ENCODE measurements at regions not wholly inside any gene's neighbourhood (a gene's known extent, or its start where the extent isn't known, plus 50 kb on each side); places are given as distances from the start of the nearest gene placed in this dataset.

GRCh38 chr19:16016226-16017137 is 59.8 kb upstream of the TPM4 start:
- Mint-ChIP-seq H3K27ac (no peak overlapping the region), H3K9me3 (no peaks in the 10 kb centered on the region), H3K27me3 (peaks cover 0 to 12% of the 10 kb centered on the region in 2 donors), H3K36me3 (ENCODE audit: insufficient read depth) (no peaks in the 10 kb centered on the region), H3K4me1 (ENCODE audit: low read depth in 2 of 2) (no peaks in the 10 kb centered on the region), H3K4me3 (no peak overlapping the region)
- no peak for DNase-seq
- ATAC-seq (replicated peaks), result no peak

- no peak for ATAC-seq (replicated peaks)
- no peak for DNase-seq
- H3K4me3 Mint-ChIP-seq, result no peak overlapping the region
- H3K4me1 Mint-ChIP-seq (ENCODE audit: low read depth in 2 of 2), result no peaks in the 10 kb centered on the region
- no peaks in the 10 kb centered on the region for H3K36me3 Mint-ChIP-seq (ENCODE audit: insufficient read depth)
- H3K27me3 Mint-ChIP-seq, result peaks cover 0 to 12% of the 10 kb centered on the region in 2 donors
- no peaks in the 10 kb centered on the region for H3K9me3 Mint-ChIP-seq
- no peak overlapping the region for H3K27ac Mint-ChIP-seq
Measured at GRCh38 chr19:16017138-16017490, 59.2 kb upstream of the TPM4 start.

- H3K4me1 Mint-ChIP-seq (ENCODE audit: low read depth in 2 of 2), result no peaks in the 10 kb centered on the region
- H3K4me3 Mint-ChIP-seq, result no peak overlapping the region
- H3K9me3 Mint-ChIP-seq, result no peaks in the 10 kb centered on the region
- H3K36me3 Mint-ChIP-seq (ENCODE audit: insufficient read depth), result no peaks in the 10 kb centered on the region
- DNase-seq, result no peak
- H3K27ac Mint-ChIP-seq, result peak overlapping the region in 1 of 2 donors; percentile 19
- peaks cover 0 to 12% of the 10 kb centered on the region in 2 donors for H3K27me3 Mint-ChIP-seq
- no peak for ATAC-seq (replicated peaks)
Measured at GRCh38 chr19:16018106-16018755, 58.1 kb upstream of the TPM4 start.

- Mint-ChIP-seq H3K27me3 (peaks cover 0 to 12% of the 10 kb centered on the region in 2 donors), H3K9me3 (no peaks in the 10 kb centered on the region), H3K27ac (no peak overlapping the region), H3K4me1 (ENCODE audit: low read depth in 2 of 2) (no peaks in the 10 kb centered on the region), H3K4me3 (no peak overlapping the region), H3K36me3 (ENCODE audit: insufficient read depth) (no peaks in the 10 kb centered on the region)
- ATAC-seq (replicated peaks) (no peak), DNase-seq (no peak)
Measured at GRCh38 chr19:16018801-16019551, 57.3 kb upstream of the TPM4 start.

GRCh38 chr19:16019691-16020448 is 56.4 kb upstream of the TPM4 start:
- Mint-ChIP-seq H3K36me3 (ENCODE audit: insufficient read depth) (no peaks in the 10 kb centered on the region), H3K4me3 (no peak overlapping the region), H3K4me1 (ENCODE audit: low read depth in 2 of 2) (no peaks in the 10 kb centered on the region), H3K27ac (peak overlapping the region in 1 of 2 donors; percentile 41), H3K27me3 (peaks cover 0 to 12% of the 10 kb centered on the region in 2 donors), H3K9me3 (no peaks in the 10 kb centered on the region)
- ATAC-seq (replicated peaks), result no peak
- DNase-seq, result no peak

- Mint-ChIP-seq H3K4me3 (no peak overlapping the region), H3K4me1 (ENCODE audit: low read depth in 2 of 2) (no peaks in the 10 kb centered on the region), H3K27me3 (peaks cover 0 to 12% of the 10 kb centered on the region in 2 donors), H3K9me3 (no peaks in the 10 kb centered on the region), H3K27ac (no peak overlapping the region), H3K36me3 (ENCODE audit: insufficient read depth) (no peaks in the 10 kb centered on the region)
- DNase-seq (no peak), ATAC-seq (replicated peaks) (no peak)
Measured at GRCh38 chr19:16021796-16022195, 54.5 kb upstream of the TPM4 start.

GRCh38 chr19:16022251-16022650 is 54.0 kb upstream of the TPM4 start:
- H3K27ac Mint-ChIP-seq, result no peak overlapping the region
- ATAC-seq (replicated peaks), result no peak
- no peak for DNase-seq
- H3K9me3 Mint-ChIP-seq, result no peaks in the 10 kb centered on the region
- no peaks in the 10 kb centered on the region for H3K36me3 Mint-ChIP-seq (ENCODE audit: insufficient read depth)
- H3K4me1 Mint-ChIP-seq (ENCODE audit: low read depth in 2 of 2), result no peaks in the 10 kb centered on the region
- H3K27me3 Mint-ChIP-seq, result peaks cover 0 to 12% of the 10 kb centered on the region in 2 donors
- no peak overlapping the region for H3K4me3 Mint-ChIP-seq

GRCh38 chr19:16022681-16023080 is 53.6 kb upstream of the TPM4 start:
- ATAC-seq (replicated peaks) (no peak), DNase-seq (no peak)
- H3K36me3 Mint-ChIP-seq (ENCODE audit: insufficient read depth), result no peaks in the 10 kb centered on the region
- H3K9me3 Mint-ChIP-seq, result no peaks in the 10 kb centered on the region
- no peak overlapping the region for H3K27ac Mint-ChIP-seq
- peaks cover 0 to 12% of the 10 kb centered on the region in 2 donors for H3K27me3 Mint-ChIP-seq
- H3K4me3 Mint-ChIP-seq, result no peak overlapping the region
- no peaks in the 10 kb centered on the region for H3K4me1 Mint-ChIP-seq (ENCODE audit: low read depth in 2 of 2)

GRCh38 chr19:16023146-16023915 is 53.0 kb upstream of the TPM4 start:
- H3K27ac Mint-ChIP-seq, result no peak overlapping the region
- no peaks in the 10 kb centered on the region for H3K4me1 Mint-ChIP-seq (ENCODE audit: low read depth in 2 of 2)
- H3K36me3 Mint-ChIP-seq (ENCODE audit: insufficient read depth), result no peaks in the 10 kb centered on the region
- H3K4me3 Mint-ChIP-seq, result no peak overlapping the region
- DNase-seq (no peak), ATAC-seq (replicated peaks) (no peak)
- H3K9me3 Mint-ChIP-seq, result no peaks in the 10 kb centered on the region
- H3K27me3 Mint-ChIP-seq, result peaks cover 0 to 12% of the 10 kb centered on the region in 2 donors

- ATAC-seq (replicated peaks), result no peak
- Mint-ChIP-seq H3K36me3 (ENCODE audit: insufficient read depth) (no peaks in the 10 kb centered on the region), H3K9me3 (no peaks in the 10 kb centered on the region), H3K4me3 (no peak overlapping the region), H3K4me1 (ENCODE audit: low read depth in 2 of 2) (no peaks in the 10 kb centered on the region), H3K27ac (no peak overlapping the region), H3K27me3 (peaks cover 0 to 3% of the 10 kb centered on the region in 2 donors)
- no peak for DNase-seq
Measured at GRCh38 chr19:16024266-16025107, 51.8 kb upstream of the TPM4 start.

GRCh38 chr19:16025108-16026101 is 50.9 kb upstream of the TPM4 start:
- no peaks in the 10 kb centered on the region for H3K27me3 Mint-ChIP-seq
- ATAC-seq (replicated peaks) (no peak), DNase-seq (no peak)
- H3K27ac Mint-ChIP-seq, result no peak overlapping the region
- no peaks in the 10 kb centered on the region for H3K36me3 Mint-ChIP-seq (ENCODE audit: insufficient read depth)
- H3K4me3 Mint-ChIP-seq, result no peak overlapping the region
- H3K4me1 Mint-ChIP-seq (ENCODE audit: low read depth in 2 of 2), result no peaks in the 10 kb centered on the region
- no peaks in the 10 kb centered on the region for H3K9me3 Mint-ChIP-seq

Data from effector memory CD8-positive, alpha-beta T cell (primary cell).